A549 (cell line): ENCODE measurements at regions not wholly inside any gene's neighbourhood (a gene's known extent, or its start where the extent isn't known, plus 50 kb on each side); places are given as distances from the start of the nearest gene placed in this dataset.

Source experiments
- BHLHE40 ChIP-seq: IDR thresholded peaks from 2 replicates; pipeline ENCODE4 v1.6.1; 2012; ENCODE audit warnings: low read depth, low read length, inconsistent platforms
- PHF8 ChIP-seq: fragments of 200-600 bp; sonication (generic); IDR thresholded peaks from 2 replicates; pipeline ENCODE4 v1.6.1; 2016; ENCODE audit warnings: low read depth, mild to moderate bottlenecking, antibody characterized with exemption, moderate library complexity, borderline replicate concordance
- POLR2A ChIP-seq: IDR thresholded peaks from 2 replicates; pipeline ENCODE4 v1.6.1; 2012; ENCODE audit warnings: mild to moderate bottlenecking, low read length
- TF ChIP-seq, protein P1 (sequence below): fragments of >200 bp; sonication (Bioruptor Twin); formaldehyde crosslinking; IDR thresholded peaks from 3 replicates; pipeline ENCODE4 v1.5.1; 2016

DNA sequence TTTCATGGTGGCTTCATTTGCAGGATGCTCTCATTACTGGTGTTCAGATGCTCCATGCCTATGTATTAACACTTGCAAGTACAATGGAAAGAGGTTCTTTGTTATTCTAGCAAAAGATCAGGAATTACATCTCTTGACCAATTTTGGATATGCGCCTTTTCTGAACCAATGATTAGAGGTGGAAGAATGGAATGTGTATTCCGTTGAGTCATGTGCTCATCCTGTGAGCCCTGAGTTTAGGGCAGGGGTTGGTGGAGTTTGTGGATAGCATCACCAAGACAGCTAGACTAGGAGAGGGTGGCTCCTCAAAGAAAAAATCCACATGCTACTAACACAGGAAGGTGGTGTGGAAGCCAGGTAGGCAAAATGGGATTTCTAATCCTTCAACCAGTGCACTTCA is 80.7 kb upstream of the SLC25A26 start:
- TF ChIP-seq POLR2A = no peak
- TF ChIP-seq PHF8 = no peak
- TF ChIP-seq, protein P1, sequence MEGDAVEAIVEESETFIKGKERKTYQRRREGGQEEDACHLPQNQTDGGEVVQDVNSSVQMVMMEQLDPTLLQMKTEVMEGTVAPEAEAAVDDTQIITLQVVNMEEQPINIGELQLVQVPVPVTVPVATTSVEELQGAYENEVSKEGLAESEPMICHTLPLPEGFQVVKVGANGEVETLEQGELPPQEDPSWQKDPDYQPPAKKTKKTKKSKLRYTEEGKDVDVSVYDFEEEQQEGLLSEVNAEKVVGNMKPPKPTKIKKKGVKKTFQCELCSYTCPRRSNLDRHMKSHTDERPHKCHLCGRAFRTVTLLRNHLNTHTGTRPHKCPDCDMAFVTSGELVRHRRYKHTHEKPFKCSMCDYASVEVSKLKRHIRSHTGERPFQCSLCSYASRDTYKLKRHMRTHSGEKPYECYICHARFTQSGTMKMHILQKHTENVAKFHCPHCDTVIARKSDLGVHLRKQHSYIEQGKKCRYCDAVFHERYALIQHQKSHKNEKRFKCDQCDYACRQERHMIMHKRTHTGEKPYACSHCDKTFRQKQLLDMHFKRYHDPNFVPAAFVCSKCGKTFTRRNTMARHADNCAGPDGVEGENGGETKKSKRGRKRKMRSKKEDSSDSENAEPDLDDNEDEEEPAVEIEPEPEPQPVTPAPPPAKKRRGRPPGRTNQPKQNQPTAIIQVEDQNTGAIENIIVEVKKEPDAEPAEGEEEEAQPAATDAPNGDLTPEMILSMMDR = no peak
- TF ChIP-seq BHLHE40 = no peak
